ENCODE measurements at regions not wholly inside any gene's neighbourhood (a gene's known extent, or its start where the extent isn't known, plus 50 kb on each side); places are given as distances from the start of the nearest gene placed in this dataset.

DNA sequence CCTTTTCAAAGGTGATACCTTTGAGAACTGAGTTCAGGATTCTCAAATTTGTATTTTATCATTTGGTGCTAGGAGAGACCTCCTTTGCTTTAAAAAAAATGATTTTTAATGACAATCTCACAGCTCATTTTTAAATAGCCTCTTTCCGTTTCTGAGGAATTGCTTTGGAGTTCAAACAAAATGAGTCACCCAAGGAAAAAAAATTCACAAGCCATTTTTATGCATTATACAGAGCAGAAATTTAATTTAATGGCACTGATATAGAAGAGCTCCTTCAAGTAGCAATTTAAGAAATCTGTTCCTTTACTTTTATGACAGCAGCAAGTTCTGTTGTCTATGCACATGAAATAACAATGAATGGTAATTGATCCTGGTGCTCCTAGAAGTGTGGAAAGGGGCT lies 337.9 kb upstream of the KCNMB2 start:
- no peak overlapping the region for H3K4me3 ChIP-seq (ENCODE audit: low read depth, low read length)
- TF ChIP-seq, protein P1, sequence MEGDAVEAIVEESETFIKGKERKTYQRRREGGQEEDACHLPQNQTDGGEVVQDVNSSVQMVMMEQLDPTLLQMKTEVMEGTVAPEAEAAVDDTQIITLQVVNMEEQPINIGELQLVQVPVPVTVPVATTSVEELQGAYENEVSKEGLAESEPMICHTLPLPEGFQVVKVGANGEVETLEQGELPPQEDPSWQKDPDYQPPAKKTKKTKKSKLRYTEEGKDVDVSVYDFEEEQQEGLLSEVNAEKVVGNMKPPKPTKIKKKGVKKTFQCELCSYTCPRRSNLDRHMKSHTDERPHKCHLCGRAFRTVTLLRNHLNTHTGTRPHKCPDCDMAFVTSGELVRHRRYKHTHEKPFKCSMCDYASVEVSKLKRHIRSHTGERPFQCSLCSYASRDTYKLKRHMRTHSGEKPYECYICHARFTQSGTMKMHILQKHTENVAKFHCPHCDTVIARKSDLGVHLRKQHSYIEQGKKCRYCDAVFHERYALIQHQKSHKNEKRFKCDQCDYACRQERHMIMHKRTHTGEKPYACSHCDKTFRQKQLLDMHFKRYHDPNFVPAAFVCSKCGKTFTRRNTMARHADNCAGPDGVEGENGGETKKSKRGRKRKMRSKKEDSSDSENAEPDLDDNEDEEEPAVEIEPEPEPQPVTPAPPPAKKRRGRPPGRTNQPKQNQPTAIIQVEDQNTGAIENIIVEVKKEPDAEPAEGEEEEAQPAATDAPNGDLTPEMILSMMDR (IDR thresholded peaks at IDR 0.05; ENCODE audit: low read depth, low read length), result no peak
- H3K27me3 ChIP-seq (ENCODE audit: control insufficient read depth, insufficient read depth, low read length), result no peaks in the 10 kb centered on the region
- H3K9me3 ChIP-seq (ENCODE audit: control insufficient read depth, insufficient read depth, low read length), result no peaks in the 10 kb centered on the region
- DNase-seq (ENCODE audit: low read depth, low spot score), result no peak
- H3K27ac ChIP-seq (ENCODE audit: low read depth, low read length), result no peak overlapping the region
- ChIA-PET POLR2A (no interaction called here), CTCF (interaction anchor here (0.6 kb wide), 1 partner anchor 412 kb away, joined by 3 read pairs; no protein-coding TSS in a partner anchor)

DNA sequence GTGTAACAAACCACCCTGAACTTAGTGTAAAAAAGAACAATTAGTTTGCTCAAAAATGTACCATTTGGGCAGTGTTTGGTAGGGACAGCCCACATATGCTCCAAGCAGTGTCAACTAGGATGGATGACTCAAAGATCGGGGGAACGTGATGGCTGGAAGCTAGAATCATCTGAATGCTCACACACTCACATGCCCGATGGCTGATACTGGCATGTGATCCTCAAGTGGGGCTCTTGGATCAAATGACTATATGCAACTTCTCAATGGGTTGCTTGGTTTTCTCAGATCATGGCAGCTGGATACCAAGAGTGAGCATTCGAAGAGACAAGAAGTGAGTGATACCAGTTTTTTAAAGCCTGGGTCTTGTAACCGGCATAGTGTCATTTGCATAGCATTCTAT lies 335.9 kb upstream of the KCNMB2 start:
- ChIA-PET CTCF (no interaction called here), POLR2A (no interaction called here)

DNA sequence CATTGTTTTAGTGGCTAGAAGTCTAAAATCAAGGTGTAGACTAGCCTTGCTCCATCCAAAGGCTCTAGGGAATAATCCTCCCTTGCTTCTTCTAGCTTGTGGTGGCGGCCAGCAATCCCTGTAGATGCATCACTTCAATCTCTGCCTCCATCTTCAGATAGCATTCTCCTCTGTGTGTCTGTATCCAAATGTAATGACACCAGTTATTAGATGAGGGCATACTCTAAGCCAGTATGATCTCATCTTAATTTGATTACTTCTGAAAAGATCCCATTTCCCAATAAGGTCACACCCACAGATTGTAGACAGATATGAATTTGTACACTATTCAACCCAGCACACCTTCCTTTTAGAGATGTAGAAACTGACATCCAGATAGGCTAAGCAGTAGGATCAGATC lies 334.5 kb upstream of the KCNMB2 start:
- Histone ChIP-seq H3K4me3 (ENCODE audit: low read depth, low read length) (no peak overlapping the region), H3K27me3 (ENCODE audit: control insufficient read depth, insufficient read depth, low read length) (no peaks in the 10 kb centered on the region), H3K27ac (ENCODE audit: low read depth, low read length) (no peak overlapping the region), H3K9me3 (ENCODE audit: control insufficient read depth, insufficient read depth, low read length) (no peaks in the 10 kb centered on the region)
- ChIA-PET CTCF (interaction anchor here (0.7 kb wide), 1 partner anchor 12 kb away, joined by 3 read pairs; no protein-coding TSS in a partner anchor), POLR2A (no interaction called here)
- TF ChIP-seq, protein P1 (IDR thresholded peaks at IDR 0.05; ENCODE audit: low read depth, low read length), result no peak
- DNase-seq (ENCODE audit: low read depth, low spot score), result no peak

More for the DNA sequence above, 335.9 kb upstream of the KCNMB2 start:
- Histone ChIP-seq H3K27ac (ENCODE audit: low read depth, low read length) (no peak overlapping the region), H3K27me3 (ENCODE audit: control insufficient read depth, insufficient read depth, low read length) (no peaks in the 10 kb centered on the region), H3K9me3 (ENCODE audit: control insufficient read depth, insufficient read depth, low read length) (no peaks in the 10 kb centered on the region), H3K4me3 (ENCODE audit: low read depth, low read length) (no peak overlapping the region)
- TF ChIP-seq, protein P1 (IDR thresholded peaks at IDR 0.05; ENCODE audit: low read depth, low read length), result no peak
- no peak for DNase-seq (ENCODE audit: low read depth, low spot score)

DNA sequence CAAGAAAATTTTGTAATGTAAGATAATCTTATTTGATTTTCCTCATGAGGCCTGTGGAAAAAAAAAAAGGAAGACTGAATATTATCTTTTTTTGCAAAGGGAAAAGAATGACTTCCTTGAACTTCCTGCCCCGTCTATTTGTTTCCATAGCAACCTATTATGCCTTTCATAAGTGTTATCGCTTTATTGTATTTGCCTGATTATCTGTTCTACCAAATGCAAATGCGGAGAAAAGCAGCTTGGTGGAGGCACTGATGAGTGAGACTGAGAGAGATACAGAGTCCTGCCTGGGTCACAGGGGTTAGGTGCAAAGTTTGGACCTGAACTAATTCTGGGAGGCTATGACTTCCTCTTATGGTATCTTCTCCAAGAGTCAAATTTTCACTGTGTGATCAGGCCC lies 334.0 kb upstream of the KCNMB2 start:
- H3K27me3 ChIP-seq (ENCODE audit: control insufficient read depth, insufficient read depth, low read length), result no peaks in the 10 kb centered on the region
- no peak overlapping the region for H3K4me3 ChIP-seq (ENCODE audit: low read depth, low read length)
- ChIA-PET POLR2A (no interaction called here), CTCF (no interaction called here)
- no peak overlapping the region for H3K27ac ChIP-seq (ENCODE audit: low read depth, low read length)
- H3K9me3 ChIP-seq (ENCODE audit: control insufficient read depth, insufficient read depth, low read length), result no peaks in the 10 kb centered on the region
- TF ChIP-seq, protein P1 (IDR thresholded peaks at IDR 0.05; ENCODE audit: low read depth, low read length), result no peak
- DNase-seq (ENCODE audit: low read depth, low spot score), result no peak

DNA sequence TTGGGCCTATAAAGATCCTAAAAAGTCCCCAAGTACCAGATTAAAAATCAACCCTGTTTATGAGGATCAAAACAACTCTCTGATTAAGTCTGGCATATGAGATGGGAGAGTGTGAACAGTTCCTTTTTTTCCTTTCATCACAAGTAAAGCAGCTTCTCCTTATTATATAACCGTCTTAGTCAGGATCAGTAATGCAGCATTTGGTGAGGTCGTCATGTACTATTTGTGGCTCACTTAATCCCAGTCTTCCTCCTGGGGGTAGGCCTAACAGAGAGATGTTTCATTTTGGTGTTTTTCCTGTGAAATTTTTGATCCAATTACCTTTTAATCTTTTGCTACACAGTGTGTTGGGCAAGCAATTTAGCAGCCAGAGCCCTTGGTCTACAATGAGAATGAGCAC lies 333.1 kb upstream of the KCNMB2 start:
- no peaks in the 10 kb centered on the region for H3K27me3 ChIP-seq (ENCODE audit: control insufficient read depth, insufficient read depth, low read length)
- POLR2A ChIA-PET, result no interaction called here
- H3K9me3 ChIP-seq (ENCODE audit: control insufficient read depth, insufficient read depth, low read length), result no peaks in the 10 kb centered on the region
- DNase-seq (ENCODE audit: low read depth, low spot score), result no peak
- H3K4me3 ChIP-seq (ENCODE audit: low read depth, low read length), result no peak overlapping the region
- CTCF ChIA-PET, result no interaction called here
- H3K27ac ChIP-seq (ENCODE audit: low read depth, low read length), result no peak overlapping the region
- TF ChIP-seq, protein P1 (IDR thresholded peaks at IDR 0.05; ENCODE audit: low read depth, low read length), result no peak
